ENCODE measurements at regions not wholly inside any gene's neighbourhood (a gene's known extent, or its start where the extent isn't known, plus 50 kb on each side); places are given as distances from the start of the nearest gene placed in this dataset.

GRCh38 chr2:13768274-13768673 is 864.2 kb upstream of the LRATD1 start:
- TF ChIP-seq ZNF671 (CRISPR knock-in tag; IDR thresholded peaks at IDR 0.05) (no peak), IRF2 (CRISPR knock-in tag; IDR thresholded peaks at IDR 0.05; ENCODE audit: borderline replicate concordance, low read depth) (no peak), ZNF425 (CRISPR knock-in tag; conservative IDR thresholded peaks at IDR 0.05) (no peak), CREM (CRISPR knock-in tag; IDR thresholded peaks at IDR 0.05) (no peak), TEAD1 (CRISPR knock-in tag; IDR thresholded peaks at IDR 0.05) (no peak), NFATC4 (CRISPR knock-in tag; IDR thresholded peaks at IDR 0.05) (no peak)
- TF ChIP-seq, protein P1, sequence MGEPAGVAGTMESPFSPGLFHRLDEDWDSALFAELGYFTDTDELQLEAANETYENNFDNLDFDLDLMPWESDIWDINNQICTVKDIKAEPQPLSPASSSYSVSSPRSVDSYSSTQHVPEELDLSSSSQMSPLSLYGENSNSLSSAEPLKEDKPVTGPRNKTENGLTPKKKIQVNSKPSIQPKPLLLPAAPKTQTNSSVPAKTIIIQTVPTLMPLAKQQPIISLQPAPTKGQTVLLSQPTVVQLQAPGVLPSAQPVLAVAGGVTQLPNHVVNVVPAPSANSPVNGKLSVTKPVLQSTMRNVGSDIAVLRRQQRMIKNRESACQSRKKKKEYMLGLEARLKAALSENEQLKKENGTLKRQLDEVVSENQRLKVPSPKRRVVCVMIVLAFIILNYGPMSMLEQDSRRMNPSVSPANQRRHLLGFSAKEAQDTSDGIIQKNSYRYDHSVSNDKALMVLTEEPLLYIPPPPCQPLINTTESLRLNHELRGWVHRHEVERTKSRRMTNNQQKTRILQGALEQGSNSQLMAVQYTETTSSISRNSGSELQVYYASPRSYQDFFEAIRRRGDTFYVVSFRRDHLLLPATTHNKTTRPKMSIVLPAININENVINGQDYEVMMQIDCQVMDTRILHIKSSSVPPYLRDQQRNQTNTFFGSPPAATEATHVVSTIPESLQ (CRISPR knock-in tag; IDR thresholded peaks at IDR 0.05), result no peak
- Mint-ChIP-seq H3K4me3 (no peak overlapping the region), H3K36me3 (no peaks in the 10 kb centered on the region), H3K9me3 (no peaks in the 10 kb centered on the region), H3K4me1 (no peaks in the 10 kb centered on the region), H3K27ac (no peak overlapping the region), H3K27me3 (ENCODE audit: low read depth) (no peaks in the 10 kb centered on the region; the same call in 1 of the 2 replicates)
- no peak for ATAC-seq
- POLR2A ChIA-PET, result no interaction called here
- no peak for DNase-seq (ENCODE audit: low spot score)
- CTCF ChIA-PET, result interaction anchor here (0.8 to 0.9 kb wide), 2 partner anchors 36 to 866 kb away, joined by 3 read pairs; no protein-coding TSS in a partner anchor

DNA sequence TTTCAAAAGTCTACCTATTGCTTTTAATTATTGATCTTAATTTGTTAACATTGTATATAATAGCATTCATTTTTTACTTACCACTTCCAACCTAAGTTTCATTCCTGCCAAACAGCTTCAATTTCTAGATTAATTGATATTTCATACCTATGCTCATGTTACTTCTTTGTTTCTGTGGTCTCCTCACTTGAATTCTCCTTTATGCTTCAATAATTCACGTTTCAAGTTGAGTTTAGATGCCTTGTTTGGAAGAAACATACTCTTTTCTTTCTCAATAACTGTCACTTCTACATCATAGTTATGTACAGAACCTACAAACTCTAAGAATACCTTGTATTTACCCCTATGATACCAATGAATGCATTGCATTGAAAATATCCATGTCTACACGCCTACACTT is 862.2 kb upstream of the LRATD1 start:
- no peak for ATAC-seq
- H3K27ac Mint-ChIP-seq, result no peak overlapping the region
- CTCF ChIA-PET, result no interaction called here
- DNase-seq (ENCODE audit: low spot score), result no peak
- no peak overlapping the region for H3K4me3 Mint-ChIP-seq
- H3K4me1 Mint-ChIP-seq, result no peaks in the 10 kb centered on the region
- POLR2A ChIA-PET, result no interaction called here
- no peaks in the 10 kb centered on the region for H3K27me3 Mint-ChIP-seq (ENCODE audit: low read depth)
- H3K36me3 Mint-ChIP-seq, result no peaks in the 10 kb centered on the region
- no peak for TF ChIP-seq ZNF281 (CRISPR knock-in tag; IDR thresholded peaks at IDR 0.05)
- TF ChIP-seq, protein P2, sequence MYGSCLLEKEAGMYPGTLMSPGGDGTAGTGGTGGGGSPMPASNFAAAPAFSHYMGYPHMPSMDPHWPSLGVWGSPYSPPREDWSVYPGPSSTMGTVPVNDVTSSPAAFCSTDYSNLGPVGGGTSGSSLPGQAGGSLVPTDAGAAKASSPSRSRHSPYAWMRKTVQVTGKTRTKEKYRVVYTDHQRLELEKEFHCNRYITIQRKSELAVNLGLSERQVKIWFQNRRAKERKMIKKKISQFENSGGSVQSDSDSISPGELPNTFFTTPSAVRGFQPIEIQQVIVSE (CRISPR knock-in tag; IDR thresholded peaks at IDR 0.05; ENCODE audit: borderline replicate concordance), result no peak
- TF ChIP-seq, protein P3, sequence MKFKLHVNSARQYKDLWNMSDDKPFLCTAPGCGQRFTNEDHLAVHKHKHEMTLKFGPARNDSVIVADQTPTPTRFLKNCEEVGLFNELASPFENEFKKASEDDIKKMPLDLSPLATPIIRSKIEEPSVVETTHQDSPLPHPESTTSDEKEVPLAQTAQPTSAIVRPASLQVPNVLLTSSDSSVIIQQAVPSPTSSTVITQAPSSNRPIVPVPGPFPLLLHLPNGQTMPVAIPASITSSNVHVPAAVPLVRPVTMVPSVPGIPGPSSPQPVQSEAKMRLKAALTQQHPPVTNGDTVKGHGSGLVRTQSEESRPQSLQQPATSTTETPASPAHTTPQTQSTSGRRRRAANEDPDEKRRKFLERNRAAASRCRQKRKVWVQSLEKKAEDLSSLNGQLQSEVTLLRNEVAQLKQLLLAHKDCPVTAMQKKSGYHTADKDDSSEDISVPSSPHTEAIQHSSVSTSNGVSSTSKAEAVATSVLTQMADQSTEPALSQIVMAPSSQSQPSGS (CRISPR knock-in tag; IDR thresholded peaks at IDR 0.05; ENCODE audit: borderline replicate concordance, low read depth), result no peak
- no peaks in the 10 kb centered on the region for H3K9me3 Mint-ChIP-seq

DNA sequence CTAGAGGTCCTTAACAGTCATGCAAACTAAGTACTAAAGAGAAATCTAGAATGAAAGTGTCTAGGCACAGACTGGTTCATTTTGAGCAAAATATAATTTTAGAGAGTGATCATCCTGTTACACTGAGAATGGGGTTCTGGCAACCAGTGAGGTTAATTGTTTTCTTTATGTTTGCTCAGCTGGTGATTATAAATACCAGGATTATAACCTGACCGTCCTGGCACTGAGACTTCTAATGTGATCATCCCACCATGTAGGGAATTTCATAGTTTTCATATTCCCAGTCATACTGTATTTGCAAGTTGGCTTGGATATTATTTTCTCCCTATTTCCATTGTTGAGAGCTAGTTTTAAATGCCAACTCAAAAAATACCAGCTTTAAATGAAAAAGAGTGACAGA is 852.5 kb upstream of the LRATD1 start:
- POLR2A ChIA-PET, result no interaction called here
- ATAC-seq, result no peak
- TF ChIP-seq USF1 (CRISPR knock-in tag; IDR thresholded peaks at IDR 0.05) (no peak), ZNF121 (CRISPR knock-in tag; IDR thresholded peaks at IDR 0.05) (no peak), E2F5 (CRISPR knock-in tag; IDR thresholded peaks at IDR 0.05) (no peak), NR2C2 (CRISPR knock-in tag; IDR thresholded peaks at IDR 0.05) (no peak), HMGA2 (CRISPR knock-in tag; IDR thresholded peaks at IDR 0.05) (no peak), IRF1 (CRISPR knock-in tag; IDR thresholded peaks at IDR 0.05) (no peak), ZNF138 (CRISPR knock-in tag; conservative IDR thresholded peaks at IDR 0.05) (no peak), EMX1 (CRISPR knock-in tag; IDR thresholded peaks at IDR 0.05) (no peak)
- TF ChIP-seq, protein P4, sequence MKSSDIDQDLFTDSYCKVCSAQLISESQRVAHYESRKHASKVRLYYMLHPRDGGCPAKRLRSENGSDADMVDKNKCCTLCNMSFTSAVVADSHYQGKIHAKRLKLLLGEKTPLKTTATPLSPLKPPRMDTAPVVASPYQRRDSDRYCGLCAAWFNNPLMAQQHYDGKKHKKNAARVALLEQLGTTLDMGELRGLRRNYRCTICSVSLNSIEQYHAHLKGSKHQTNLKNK (CRISPR knock-in tag; IDR thresholded peaks at IDR 0.05), result no peak

More for the DNA sequence above, 852.5 kb upstream of the LRATD1 start:
- no peak for DNase-seq (ENCODE audit: low spot score)
- Mint-ChIP-seq H3K27ac (no peak overlapping the region), H3K9me3 (0 out of 2 replicates have a peak, but pooled peaks cover 3% of the 10 kb centered on the region), H3K27me3 (ENCODE audit: low read depth) (no peaks in the 10 kb centered on the region), H3K4me1 (no peaks in the 10 kb centered on the region), H3K36me3 (no peaks in the 10 kb centered on the region), H3K4me3 (no peak overlapping the region)
- CTCF ChIA-PET, result no interaction called here

Measured in WTC11 (cell line).